ENCODE measurements at regions not wholly inside any gene's neighbourhood (a gene's known extent, or its start where the extent isn't known, plus 50 kb on each side); places are given as distances from the start of the nearest gene placed in this dataset.

GRCh38 chr3:81382470-81382869, 379.0 kb downstream of the GBE1 start:
- ChIA-PET POLR2A (no interaction called here), CTCF (ENCODE audit: unreplicated experiment) (no interaction called here)
- no peaks in the 10 kb centered on the region for H3K9me2 ChIP-seq (ENCODE audit: insufficient read depth, low read length)
- no peaks in the 10 kb centered on the region for H3K9me3 ChIP-seq (ENCODE audit: low read length)
- no peak overlapping the region for H3K27ac ChIP-seq (ENCODE audit: low read depth, low read length, poor library complexity, severe bottlenecking)
- no peaks in the 10 kb centered on the region for H3K79me2 ChIP-seq (ENCODE audit: insufficient read depth, low read depth, low read length)
- no peaks in the 10 kb centered on the region for H4K20me1 ChIP-seq (ENCODE audit: insufficient read depth, low read length)
- no peak overlapping the region for H2AFZ ChIP-seq (ENCODE audit: low read length)
- TF ChIP-seq CTCF (conservative IDR thresholded peaks at IDR 0.05; ENCODE audit: low read length) (no peak), EZH2phosphoT487 (IDR thresholded peaks at IDR 0.05; ENCODE audit: borderline replicate concordance, low read depth, low read length) (no peak)
- no peak overlapping the region for H3K4me3 ChIP-seq (ENCODE audit: low read depth, low read length, poor library complexity, severe bottlenecking)
- no peak overlapping the region for H3K4me2 ChIP-seq (ENCODE audit: low read length)
- no peak for DNase-seq (ENCODE audit: low spot score)
- H3K4me1 ChIP-seq (ENCODE audit: insufficient read depth, low read length, poor library complexity, severe bottlenecking), result no peaks in the 10 kb centered on the region
- no peaks in the 10 kb centered on the region for H3K36me3 ChIP-seq (ENCODE audit: insufficient read depth, low read length)
- intact Hi-C loops (cut with micrococcal nuclease; ENCODE audit: unreplicated experiment), result no loop called here
- BruUV-seq (replicated peaks), result no TSS peak

GRCh38 chr3:81380234-81380633, 381.2 kb downstream of the GBE1 start:
- Histone ChIP-seq H3K4me3 (ENCODE audit: low read depth, low read length, poor library complexity, severe bottlenecking) (no peak overlapping the region), H3K9me2 (ENCODE audit: insufficient read depth, low read length) (no peaks in the 10 kb centered on the region), H3K4me1 (ENCODE audit: insufficient read depth, low read length, poor library complexity, severe bottlenecking) (no peaks in the 10 kb centered on the region), H3K4me2 (ENCODE audit: low read length) (no peak overlapping the region), H3K27ac (ENCODE audit: low read depth, low read length, poor library complexity, severe bottlenecking) (no peak overlapping the region), H3K9me3 (ENCODE audit: low read length) (no peaks in the 10 kb centered on the region), H3K36me3 (ENCODE audit: insufficient read depth, low read length) (no peaks in the 10 kb centered on the region), H2AFZ (ENCODE audit: low read length) (no peak overlapping the region), H3K79me2 (ENCODE audit: insufficient read depth, low read depth, low read length) (no peaks in the 10 kb centered on the region), H4K20me1 (ENCODE audit: insufficient read depth, low read length) (no peaks in the 10 kb centered on the region)
- TF ChIP-seq EZH2phosphoT487 (IDR thresholded peaks at IDR 0.05; ENCODE audit: borderline replicate concordance, low read depth, low read length), result no peak
- TF ChIP-seq CTCF (conservative IDR thresholded peaks at IDR 0.05; ENCODE audit: low read length), result no peak
- POLR2A ChIA-PET, result no interaction called here
- intact Hi-C loops (cut with micrococcal nuclease; ENCODE audit: unreplicated experiment), result no loop called here
- no TSS peak for BruUV-seq (replicated peaks)
- CTCF ChIA-PET (ENCODE audit: unreplicated experiment), result no interaction called here
- no peak for DNase-seq (ENCODE audit: low spot score)

- no peak overlapping the region for H3K27ac ChIP-seq (ENCODE audit: low read depth, low read length, poor library complexity, severe bottlenecking)
- intact Hi-C loops (cut with micrococcal nuclease; ENCODE audit: unreplicated experiment), result no loop called here
- no peak for DNase-seq (ENCODE audit: low spot score)
- no peak overlapping the region for H2AFZ ChIP-seq (ENCODE audit: low read length)
- BruUV-seq (replicated peaks), result no TSS peak
- no peaks in the 10 kb centered on the region for H3K9me3 ChIP-seq (ENCODE audit: low read length)
- no peaks in the 10 kb centered on the region for H3K36me3 ChIP-seq (ENCODE audit: insufficient read depth, low read length)
- CTCF ChIA-PET (ENCODE audit: unreplicated experiment), result no interaction called here
- H3K4me1 ChIP-seq (ENCODE audit: insufficient read depth, low read length, poor library complexity, severe bottlenecking), result no peaks in the 10 kb centered on the region
- H3K79me2 ChIP-seq (ENCODE audit: insufficient read depth, low read depth, low read length), result no peaks in the 10 kb centered on the region
- no peak overlapping the region for H3K4me3 ChIP-seq (ENCODE audit: low read depth, low read length, poor library complexity, severe bottlenecking)
- no peaks in the 10 kb centered on the region for H4K20me1 ChIP-seq (ENCODE audit: insufficient read depth, low read length)
- POLR2A ChIA-PET, result no interaction called here
- no peaks in the 10 kb centered on the region for H3K9me2 ChIP-seq (ENCODE audit: insufficient read depth, low read length)
- H3K4me2 ChIP-seq (ENCODE audit: low read length), result no peak overlapping the region
- no peak for TF ChIP-seq EZH2phosphoT487 (IDR thresholded peaks at IDR 0.05; ENCODE audit: borderline replicate concordance, low read depth, low read length)
- TF ChIP-seq CTCF (conservative IDR thresholded peaks at IDR 0.05; ENCODE audit: low read length), result no peak
Measured at GRCh38 chr3:81378552-81379293, 382.7 kb downstream of the GBE1 start.
